SKM-1 treated with dmso at 0.1 percent for 144 hours (cell line): ENCODE measurements at regions not wholly inside any gene's neighbourhood (a gene's known extent, or its start where the extent isn't known, plus 50 kb on each side); places are given as distances from the start of the nearest gene placed in this dataset.

Experiments used
- DNase-seq: peaks from one replicate; lab custom pipeline; 2025; ENCODE audit not compliant: unreplicated experiment; lab: John Stamatoyannopoulos, UW

DNA sequence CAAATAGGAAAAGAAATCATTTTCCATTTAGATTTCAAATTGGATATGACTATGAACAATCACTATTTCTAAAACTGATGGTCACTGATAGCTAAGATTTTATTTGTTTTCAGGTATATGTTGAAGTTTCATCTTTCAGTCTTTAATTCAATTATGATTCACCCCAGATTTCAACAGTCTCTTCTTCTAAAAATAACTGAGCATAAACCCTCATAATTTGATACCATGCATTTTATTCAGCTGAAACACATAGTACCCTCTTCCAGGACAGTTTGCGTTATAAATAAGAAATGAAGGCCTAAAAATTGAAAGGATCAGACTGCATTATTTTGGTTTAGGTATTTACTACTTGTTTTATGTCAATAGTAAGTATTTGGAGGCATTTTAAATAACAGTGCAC is 428.5 kb upstream of the NBEA start:
- DNase-seq: no peak

- no peak for DNase-seq
Measured at GRCh38 chr13:34515201-34515600, 426.9 kb upstream of the NBEA start.

DNA sequence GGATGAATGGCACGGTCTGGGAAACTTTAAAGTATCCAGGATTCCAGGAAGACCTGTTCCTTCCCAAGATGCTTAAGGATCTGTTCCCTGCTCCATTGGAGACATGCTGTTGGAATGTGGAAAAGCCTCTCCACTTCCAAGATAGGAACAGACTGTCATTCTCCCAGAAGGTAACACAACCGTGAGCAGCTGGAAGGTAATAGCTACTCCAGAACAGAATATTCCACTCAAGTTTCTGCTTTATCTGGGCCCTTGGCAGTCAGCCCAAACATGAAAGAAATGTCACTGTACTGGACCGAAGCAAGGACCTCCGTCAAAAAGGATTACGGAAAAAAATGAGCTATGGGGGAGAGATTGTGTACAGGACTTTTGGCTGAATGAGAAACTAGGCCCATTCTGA is 420.9 kb upstream of the NBEA start:
- no peak for DNase-seq

GRCh38 chr13:34522808-34523207 is 419.3 kb upstream of the NBEA start:
- DNase-seq: no peak

- no peak for DNase-seq
Measured at GRCh38 chr13:34523406-34523805, 418.7 kb upstream of the NBEA start.

- no peak for DNase-seq
Measured at GRCh38 chr13:34533941-34534340, 408.1 kb upstream of the NBEA start.

DNA sequence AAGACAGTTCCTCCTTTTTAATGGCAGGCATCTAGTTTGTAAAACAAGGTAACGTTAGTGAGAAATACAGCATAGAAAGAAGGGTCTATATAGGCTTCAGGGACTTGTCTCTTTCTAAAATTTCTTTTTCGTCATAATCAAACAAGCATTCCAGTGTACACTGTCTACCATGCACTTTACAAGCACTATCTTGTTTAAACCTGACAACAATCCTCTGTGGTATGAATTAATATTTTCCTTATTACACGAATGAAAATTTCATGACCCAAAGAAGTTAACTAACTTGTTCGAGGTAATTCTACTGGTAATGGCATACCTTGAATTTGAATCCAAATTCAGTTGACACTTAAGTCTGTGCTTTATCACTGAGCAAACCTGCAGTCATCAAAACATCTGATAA is 399.7 kb upstream of the NBEA start:
- no peak for DNase-seq

GRCh38 chr13:34543836-34544235 is 398.2 kb upstream of the NBEA start:
- DNase-seq: no peak

GRCh38 chr13:34545461-34545860 is 396.6 kb upstream of the NBEA start:
- DNase-seq: no peak

GRCh38 chr13:34546344-34547250 is 395.5 kb upstream of the NBEA start:
- DNase-seq: no peak

DNA sequence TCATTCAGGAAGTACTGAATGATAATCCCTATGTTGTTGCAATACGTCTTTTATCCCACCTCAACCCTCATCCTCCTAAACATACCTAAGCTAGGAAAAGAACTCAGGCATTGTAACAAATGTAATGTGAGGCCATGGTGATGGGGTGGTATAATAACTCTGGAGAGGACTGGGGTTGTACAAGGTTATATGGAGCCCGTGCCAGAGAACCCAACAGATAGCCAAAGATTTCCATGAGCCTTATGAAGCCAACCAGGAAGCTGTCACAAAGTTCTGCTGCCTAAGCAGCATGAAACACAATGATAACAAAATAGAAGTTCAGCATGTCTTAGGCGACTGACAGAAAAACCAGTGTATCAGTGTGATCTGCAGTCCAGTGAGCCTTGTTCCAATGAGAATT is 394.1 kb upstream of the NBEA start:
- DNase-seq: no peak

DNA sequence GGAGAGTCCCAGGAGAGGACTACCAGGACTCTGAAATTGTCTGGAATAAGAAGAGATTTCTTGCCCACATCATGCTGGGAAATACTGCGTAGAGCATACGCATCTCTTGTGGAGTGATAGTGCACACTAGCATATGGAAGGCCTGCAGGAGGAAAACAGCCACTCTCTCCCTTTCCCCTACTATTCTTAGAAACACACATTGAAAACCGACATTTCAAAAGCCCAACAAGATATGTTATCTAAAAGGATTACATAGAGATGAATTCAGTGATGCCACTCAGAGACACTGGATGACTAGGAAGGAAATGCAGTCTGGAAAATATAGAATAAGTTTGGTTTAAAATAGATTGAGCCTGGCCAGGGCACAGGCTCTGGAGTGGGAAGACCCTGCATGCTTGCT is 388.7 kb upstream of the NBEA start:
- no peak for DNase-seq

- DNase-seq: no peak
Measured at GRCh38 chr13:34555988-34556387, 386.1 kb upstream of the NBEA start.

DNA sequence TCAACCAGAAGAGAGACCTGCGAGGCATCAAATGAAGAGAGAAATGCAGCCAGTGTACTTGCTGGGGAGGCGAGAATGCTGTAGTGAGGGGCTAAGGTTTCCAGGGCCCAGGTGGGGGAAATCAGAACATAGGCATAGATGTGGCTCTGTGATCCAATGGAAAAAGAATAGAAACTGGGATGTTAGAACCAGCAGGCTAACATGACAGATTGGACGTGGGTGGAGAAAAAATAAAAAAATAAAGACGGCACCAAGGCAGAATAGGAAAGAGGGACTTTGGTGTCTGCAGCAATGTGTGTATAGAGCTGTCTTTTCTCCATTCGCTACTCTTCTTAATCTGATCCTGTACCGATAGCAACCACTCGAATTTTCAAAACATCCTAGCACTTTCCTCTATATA is 381.0 kb upstream of the NBEA start:
- no peak for DNase-seq

- DNase-seq: no peak
Measured at GRCh38 chr13:34567597-34567996, 374.5 kb upstream of the NBEA start.

- no peak for DNase-seq
Measured at GRCh38 chr13:34570698-34571353, 371.2 kb upstream of the NBEA start.

DNA sequence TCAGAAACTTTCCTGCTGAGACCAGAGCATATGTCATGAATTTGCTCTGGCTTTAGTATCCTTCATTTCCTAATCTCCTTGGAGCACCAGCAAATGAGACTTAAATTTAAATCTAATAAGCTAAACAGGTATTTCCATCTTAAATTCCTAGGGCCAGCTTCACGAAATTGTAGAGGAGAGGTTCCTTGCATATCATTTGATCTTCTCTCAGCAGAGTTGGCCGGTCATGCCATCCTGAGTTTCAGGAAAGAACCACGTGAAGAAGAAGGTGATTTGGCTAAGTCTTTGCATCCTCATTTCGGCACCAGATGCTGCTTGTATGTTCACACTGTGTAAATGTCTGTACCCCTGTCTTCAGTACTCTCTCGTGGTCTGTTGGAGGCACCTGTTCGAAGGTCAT is 370.4 kb upstream of the NBEA start:
- no peak for DNase-seq

DNA sequence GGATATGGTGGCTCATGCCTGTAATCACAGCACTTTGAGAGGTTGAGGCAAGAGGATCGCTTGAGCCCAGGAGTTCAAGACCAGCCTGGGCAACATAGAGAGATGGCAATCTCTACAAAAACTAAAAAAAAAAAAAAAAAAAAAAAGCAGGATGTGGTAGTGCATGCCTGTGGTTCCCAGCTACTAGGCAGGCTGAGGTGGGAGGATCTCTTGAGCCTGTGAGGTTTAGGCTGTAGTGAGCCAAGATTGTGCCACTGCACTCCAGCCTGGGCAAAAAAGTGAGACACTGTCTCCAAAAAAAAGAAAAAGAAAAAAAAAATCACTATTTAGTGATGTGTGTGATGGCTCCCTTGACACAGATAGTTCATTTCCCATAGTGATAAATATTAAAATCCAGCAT is 365.0 kb upstream of the NBEA start:
- no peak for DNase-seq

DNA sequence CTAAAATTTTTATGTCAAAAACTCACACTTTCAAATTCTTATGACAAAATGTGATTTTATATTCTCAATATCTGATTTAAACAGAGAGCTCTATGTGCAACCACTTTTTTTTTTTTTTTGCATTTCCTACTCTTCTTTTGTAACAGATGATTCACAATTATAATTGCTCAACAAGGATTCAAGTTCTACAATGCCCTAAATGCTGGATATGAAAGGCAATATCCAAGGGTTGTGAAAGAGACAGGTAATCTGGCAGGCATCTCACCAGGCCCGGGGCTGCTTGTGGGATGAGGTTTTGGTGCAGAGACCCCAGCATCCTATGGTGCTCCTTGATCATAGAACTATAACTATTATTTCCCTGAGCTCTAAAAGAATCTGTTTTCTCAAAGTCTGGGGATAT is 363.6 kb upstream of the NBEA start:
- no peak for DNase-seq

- no peak for DNase-seq
Measured at GRCh38 chr13:34578917-34579316, 363.2 kb upstream of the NBEA start.

- no peak for DNase-seq
Measured at GRCh38 chr13:34583181-34583580, 358.9 kb upstream of the NBEA start.

- no peak for DNase-seq
Measured at GRCh38 chr13:34587576-34587975, 354.5 kb upstream of the NBEA start.

DNA sequence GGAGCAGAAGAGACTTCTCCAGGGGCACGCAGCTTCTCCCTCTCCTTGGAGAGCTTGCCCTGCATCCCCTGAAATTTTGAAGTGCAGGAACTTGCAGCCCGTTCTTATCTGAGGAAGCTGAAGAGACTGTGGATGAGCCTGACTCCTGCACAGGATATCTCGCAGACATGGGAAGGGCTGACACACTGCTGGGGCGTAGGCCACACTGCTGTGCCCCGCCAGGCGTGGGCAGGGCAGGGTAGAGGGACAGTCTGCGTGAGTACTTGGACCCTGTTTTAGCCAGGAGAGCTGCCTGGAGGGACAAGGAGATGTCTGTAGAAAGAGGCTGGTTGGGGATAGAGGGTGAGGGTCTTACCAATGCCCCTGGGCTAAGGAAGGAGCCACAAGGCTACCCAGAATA is 353.7 kb upstream of the NBEA start:
- no peak for DNase-seq
